ENCODE measurements at regions not wholly inside any gene's neighbourhood (a gene's known extent, or its start where the extent isn't known, plus 50 kb on each side); places are given as distances from the start of the nearest gene placed in this dataset.

DNA sequence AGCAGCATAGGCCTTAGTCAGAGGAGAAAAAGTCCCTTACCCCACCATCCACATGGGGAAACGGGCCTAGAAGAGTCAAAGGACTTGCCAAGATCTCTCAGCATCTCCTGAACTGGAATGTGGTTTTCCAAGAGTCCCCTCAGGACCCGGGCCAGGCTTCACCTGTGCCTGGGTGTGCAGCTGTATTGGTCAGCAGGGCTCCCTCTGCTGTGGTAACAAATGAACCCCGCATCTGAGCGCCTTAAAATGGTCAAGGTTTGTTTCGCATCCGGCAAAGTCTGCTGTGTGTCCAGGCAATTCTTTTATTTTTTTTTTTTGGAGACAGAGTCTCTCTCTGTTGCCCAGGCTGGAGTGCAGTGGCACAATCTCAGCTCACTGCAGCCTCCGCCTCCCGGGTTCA lies 168.0 kb upstream of the IER5L start:
- ChIA-PET POLR2A (interaction anchor here (0.7 kb wide), 1 partner anchor 235 kb away, joined by 3 read pairs; no protein-coding TSS in a partner anchor), CTCF (no interaction called here)

DNA sequence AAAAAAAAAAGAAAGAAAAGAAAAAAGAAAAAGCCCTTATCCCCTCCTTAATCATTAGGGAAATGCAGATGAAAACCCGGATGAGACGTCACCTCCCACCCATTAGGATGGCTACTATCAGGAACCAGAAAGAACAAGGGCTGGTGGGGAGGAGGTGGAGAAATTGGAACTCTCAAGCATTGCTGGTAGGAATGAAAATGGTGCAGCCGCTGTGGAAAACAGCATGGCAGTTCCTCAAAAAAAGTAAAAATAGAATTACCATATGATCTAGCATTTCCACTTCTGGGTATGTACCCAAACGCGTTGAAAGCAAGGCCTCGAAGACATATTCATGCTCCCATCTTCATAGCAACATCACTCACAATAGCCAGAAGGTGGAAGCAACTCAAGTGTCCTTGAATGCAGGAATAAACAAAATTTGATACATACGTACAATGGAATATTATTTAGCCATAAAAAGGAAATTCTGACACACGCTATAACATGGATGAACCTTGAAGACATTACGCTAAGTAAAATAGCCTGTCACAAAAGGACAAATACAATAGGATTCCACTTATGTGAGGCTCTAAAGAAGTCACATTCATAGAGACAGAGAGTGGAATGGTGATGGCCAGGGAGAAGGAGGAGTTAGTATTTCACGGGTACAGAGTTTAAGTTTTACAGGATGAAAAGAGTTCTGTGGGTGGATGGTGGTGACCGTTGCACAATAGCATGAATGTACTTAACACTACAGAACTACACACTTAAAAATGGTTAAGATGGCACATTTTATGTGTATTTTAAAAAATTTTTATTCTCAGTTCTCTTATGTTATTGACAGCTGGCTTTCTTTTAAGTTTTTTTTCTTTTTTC lies 166.8 kb upstream of the IER5L start:
- POLR2A ChIA-PET: no interaction called here

DNA sequence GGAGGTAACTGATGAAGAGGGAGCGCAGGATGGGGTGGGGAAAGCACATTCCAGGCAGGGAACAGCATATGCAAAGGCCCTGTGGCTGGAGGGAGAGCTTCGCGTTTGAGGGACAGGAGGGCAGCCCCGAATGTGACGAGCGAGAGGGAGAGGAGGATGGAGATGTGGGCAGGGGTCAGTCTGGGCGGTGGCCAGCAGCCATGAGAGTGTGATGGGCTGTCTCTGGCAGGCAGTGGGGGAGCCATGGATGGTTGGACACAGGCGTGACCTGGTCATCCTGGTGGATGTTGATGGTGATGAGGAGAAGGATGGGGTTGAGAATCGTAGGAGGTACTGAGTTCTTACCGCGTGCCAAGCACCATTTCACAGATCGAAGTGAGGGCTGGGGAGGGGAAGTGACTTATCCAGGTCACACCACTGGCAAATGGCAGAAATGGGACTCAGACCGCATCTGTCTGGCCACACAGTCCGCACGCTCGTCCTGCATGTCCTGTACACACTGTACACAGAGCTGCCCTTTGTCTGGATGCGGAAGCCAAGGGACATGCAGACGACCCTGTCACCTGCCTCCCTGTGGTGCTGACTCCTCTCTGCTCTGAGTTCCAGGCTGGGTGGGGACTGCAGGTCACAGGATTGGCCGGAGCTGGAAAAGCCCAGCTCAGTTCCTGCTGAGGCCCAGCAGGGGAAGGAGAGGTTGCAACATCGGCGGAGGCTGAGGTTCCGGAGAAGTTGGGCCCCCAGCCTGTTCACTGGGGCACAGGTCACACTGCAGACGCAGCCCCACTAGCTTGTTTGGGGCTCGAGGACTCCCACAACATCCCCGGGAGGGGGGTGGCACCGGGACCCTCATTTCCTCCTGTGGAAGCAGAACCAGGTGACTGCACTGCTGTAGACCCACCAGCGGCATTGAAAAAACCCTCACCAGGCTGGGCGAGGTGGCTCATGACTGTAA lies 165.6 kb upstream of the IER5L start:
- ChIA-PET CTCF (no interaction called here), POLR2A (no interaction called here)

More for the DNA sequence above, 166.8 kb upstream of the IER5L start:
- CTCF ChIA-PET: no interaction called here

DNA sequence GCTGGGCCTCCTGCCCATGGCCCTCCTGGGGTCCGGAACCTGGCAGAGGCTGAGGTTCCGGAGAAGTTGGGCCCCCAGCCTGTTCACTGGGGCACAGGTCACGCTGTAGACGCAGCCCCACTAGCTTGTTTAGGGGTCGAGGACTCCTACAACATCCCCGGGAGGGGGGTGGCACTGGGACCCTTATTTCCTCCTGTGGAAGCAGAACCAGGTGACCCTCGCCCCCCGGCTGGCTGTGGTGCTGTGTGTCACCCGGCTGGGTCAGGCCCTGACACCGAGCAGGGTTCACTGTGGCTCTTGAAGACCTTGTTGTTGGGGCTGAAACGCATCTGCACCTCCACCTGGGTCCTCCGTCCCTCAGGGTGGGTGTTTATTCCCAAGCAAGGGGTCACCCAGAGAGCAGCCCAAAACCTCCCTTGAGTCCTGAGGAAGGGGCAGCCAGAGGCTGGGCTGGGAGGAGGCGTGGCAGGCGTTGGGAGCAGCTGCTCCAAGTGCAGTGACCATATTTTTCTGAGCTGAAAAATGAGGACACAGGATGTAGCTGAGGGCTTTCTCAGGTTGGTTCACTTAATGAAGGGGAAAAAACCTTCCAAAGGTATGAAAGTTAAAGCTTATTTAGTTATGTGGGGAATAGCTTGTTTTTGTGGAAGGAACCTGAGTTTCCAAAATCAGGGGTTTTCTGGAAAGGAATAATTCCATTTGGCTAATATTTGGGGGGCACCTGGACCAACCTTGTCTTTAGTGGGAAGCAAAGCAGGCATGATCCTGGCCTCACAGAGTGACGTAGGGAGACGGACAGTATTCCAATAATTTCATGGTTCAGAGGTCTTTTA lies 164.7 kb upstream of the IER5L start:
- CTCF ChIA-PET: no interaction called here
- POLR2A ChIA-PET: no interaction called here

DNA sequence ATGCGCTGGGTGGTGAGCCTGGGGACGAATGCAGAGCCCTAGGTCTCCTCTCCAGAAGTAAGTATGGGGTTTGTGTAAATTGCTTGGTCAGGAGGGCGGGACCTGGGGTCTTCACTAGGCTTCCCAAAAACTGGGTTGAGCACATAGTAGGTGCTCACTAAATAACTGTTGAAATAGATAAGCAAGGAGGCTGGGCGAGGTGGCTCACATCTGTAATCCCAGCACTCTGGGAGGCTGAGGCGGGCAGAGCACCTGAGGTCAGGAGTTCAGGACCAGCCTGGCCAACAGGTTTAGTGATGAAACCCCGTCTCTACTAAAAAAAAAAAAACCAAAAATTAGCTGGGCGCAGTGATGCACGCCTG lies 163.9 kb upstream of the IER5L start:
- POLR2A ChIA-PET: no interaction called here
- CTCF ChIA-PET: no interaction called here

DNA sequence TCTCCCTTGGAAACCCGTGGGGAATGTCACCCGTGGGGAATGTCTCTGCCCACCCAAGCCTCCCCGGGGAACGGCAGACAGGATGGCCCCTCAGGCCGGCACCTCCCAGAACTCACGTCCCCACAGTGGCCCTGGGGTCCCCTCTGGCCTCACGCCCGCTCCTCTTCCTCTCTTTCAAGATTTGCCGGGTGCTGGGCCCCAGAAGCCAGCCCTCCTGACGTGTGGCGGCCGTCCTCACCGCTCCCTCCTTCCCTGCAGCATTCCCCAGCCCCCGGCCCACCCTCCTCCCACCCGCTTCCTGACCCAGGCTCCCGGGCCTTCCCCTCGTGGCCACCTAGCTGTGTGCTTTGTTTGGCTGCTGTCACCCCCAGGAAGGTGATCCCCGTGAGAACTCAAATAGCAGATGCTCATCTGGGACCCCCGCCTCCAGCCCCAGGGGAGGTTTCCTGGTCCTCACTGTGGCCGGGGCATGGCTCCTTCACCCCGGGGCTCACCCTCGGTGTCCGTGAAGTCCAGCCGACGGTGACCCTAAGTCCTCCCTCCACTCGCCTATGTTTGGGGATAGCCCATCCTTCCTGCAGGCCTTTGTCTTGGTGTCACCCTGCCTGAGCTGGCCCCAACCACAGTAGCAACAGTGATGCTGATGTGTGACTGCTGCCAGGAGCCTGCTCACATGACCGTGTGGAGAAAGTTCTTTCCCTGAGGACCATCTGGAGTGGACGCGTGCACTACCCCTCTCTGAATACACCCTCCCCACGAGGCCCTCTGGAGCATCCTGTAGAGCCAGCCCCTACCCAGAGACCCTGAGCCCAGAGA lies 163.3 kb upstream of the IER5L start:
- CTCF ChIA-PET: interaction anchor here (0.6 kb wide), 1 partner anchor 15 kb away, joined by 4 read pairs; no protein-coding TSS in a partner anchor
- POLR2A ChIA-PET: no interaction called here

DNA sequence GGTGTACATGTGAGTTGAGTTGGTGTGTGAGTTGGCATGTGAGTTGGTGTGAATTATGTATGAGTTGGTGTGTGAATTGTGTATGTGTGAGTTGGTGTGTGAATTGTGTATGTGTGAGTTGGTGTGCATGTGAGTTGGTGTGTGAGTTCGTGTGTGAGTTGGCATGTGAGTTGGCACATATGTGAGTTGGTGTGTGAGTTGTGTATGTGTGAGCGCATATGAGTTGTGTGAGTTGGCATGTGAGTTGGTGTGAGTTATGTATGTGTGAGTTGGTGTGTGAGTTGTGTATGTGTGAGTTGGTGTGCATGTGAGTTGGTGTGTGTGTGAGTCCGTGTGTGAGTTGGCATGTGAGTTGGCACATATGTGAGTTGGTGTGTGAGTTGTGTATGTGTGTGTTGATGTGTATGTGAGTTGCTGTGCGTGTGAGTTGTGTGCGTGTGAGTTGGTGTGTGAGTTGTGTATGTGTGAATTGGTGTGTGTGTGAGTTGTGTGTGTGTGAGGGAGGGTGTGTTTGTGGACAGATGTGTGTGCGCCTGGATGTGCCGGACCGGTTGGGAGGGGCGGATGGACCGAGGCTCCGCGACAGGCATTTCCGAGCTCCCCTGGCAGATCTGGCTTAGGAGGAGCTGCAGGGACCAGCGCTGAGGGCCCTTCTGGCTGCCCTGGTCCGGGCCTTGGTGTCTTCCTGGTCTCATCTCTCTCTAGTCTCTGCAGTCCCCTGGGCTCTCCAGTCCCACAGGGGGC lies 162.5 kb upstream of the IER5L start:
- ChIA-PET POLR2A (no interaction called here), CTCF (interaction anchor here (0.6 kb wide), 1 partner anchor 15 kb away, joined by 4 read pairs; no protein-coding TSS in a partner anchor)

DNA sequence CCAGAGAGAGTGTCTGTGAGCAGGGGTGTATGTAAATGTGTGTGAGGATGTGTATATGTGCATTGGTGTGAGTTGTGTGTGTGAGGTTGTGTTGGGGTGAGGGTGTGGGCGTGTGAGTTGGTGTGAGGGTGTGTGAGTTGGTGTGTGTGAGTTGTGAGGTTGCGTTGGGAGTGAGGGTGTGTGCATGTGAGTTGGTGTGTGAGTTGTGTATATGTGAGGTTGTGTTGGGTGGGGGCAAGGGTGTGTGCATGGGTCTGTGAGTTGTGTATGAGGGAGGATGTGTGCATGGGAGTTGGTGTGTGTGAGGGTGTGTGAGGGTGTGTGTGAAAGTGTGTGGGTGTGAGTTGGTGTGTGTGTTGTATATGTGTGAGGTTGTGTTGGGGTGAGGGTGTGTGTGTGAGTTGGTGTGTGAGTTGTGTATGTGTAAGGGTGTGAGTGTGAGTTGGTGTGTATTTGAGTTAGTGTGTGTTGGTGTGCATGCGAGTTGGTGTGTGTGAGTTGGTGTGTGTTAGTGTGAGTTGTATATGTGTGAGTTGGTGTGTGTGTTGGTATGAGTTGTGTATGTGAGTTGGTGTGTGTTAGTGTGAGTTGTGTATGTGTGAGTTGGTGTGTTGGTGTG lies 161.6 kb upstream of the IER5L start:
- CTCF ChIA-PET: no interaction called here
- POLR2A ChIA-PET: no interaction called here

DNA sequence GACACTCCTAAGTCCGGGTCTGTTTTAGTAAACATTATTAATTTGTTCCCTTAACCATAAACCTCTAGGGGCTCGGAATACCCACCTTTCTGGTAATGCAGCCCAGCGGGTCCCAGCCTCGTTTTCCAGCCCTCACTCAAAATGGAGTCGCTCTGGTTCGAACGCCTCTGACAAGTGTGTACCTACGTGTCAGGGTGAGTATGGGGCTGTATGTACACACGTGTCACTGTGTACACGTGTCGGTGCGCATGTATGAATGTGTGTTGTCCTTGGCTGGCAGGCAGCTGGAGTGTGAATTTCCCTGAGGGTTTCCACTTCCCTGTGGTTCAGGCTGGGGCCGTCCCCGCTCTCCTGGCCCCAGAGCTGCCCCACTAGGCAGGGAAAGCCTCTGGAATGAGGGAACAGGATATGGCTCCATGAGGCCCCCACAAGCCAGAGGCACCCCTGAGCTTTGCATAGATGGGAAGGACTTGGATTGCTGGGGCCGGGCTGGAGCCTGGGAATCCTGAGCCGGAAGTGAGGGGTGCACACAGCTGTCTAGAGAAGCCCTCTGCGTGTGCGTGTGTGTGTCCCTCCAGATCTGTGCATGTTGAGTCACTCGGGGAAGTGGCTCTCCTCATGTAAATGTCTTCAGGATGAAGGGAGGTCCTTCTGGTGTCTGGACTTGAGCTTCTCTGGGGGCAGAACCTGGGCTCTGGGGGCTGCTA lies 160.8 kb upstream of the IER5L start:
- POLR2A ChIA-PET: interaction anchor here (0.6 to 0.7 kb wide), 2 partner anchors 112 to 1403 kb away, joined by 4 to 6 read pairs; no protein-coding TSS in a partner anchor
- CTCF ChIA-PET: no interaction called here

DNA sequence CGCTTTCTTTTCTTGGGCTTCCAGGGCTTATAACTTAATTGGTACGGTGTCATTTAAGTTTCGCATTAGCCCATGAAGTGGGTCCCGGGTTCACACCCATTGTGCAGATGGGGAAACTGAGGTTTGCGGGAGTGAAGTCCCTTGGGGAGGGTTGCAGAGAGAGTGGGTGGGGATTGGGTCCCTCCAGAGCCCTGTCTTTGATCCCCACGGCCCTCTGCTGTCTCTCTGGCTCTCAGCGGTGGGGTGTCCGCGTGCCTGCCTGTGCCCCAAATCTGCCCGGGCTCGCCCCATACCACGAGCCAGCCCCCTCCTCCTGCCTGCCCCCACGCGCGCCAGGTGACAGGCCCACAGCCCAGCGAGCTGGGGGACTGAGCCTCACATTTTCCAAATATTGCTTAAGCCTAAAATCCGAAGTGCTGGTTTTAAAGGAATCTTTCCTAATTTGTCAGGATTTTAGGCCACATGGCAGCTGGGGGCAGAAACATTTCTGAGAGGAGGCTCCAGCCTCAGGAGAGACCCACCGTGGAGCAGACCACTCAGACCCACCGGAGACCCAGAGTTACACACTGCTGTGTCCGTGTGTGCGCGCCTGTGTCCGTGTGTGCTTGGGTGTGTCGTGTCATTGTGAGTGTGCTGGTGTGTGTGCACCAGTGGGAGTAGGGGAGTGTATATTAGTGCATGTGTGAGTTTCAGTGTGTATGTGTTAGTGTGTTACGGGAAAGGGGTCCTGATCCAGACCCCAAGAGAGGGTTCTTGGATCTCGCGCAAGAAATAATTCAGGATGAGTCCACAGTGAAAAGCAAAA lies 159.5 kb upstream of the IER5L start:
- POLR2A ChIA-PET: no interaction called here

DNA sequence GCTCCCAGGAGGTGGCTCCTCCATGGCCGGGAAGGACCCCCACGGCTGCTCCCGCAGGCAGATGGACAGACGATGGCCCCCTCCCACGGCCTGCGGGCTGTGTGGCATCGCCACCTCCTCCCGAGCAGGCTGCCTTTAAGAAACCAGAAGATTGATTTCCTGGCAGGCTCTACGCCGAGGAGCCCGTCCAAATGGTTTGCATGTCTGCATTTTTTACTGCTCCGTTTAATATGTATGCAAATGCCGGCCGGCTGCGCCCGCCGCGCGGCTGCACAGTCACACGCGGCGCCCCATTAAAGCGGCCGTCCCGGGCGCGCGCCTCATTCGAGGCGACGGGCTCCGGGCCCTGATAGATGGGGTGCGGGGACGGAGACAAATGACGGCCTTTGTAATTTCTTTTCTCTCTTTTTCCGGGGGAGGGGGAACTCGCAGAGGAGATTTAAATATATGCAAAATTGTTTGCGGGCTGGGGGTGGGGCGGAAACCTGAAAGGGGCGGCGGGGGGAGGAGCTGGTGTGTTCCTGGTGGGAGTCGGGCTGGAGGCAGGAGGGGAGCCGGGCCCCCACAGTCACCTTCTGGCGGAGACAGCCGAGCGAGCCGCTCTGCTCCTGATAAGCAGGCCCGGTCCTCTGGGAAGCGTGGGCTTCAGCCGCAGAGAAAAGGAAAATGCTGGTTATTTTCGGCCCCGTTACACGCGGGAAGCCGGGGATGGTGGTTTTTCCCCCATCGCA lies 158.7 kb upstream of the IER5L start:
- POLR2A ChIA-PET: no interaction called here
- CTCF ChIA-PET: no interaction called here

More for the DNA sequence above, 159.5 kb upstream of the IER5L start:
- CTCF ChIA-PET: no interaction called here

DNA sequence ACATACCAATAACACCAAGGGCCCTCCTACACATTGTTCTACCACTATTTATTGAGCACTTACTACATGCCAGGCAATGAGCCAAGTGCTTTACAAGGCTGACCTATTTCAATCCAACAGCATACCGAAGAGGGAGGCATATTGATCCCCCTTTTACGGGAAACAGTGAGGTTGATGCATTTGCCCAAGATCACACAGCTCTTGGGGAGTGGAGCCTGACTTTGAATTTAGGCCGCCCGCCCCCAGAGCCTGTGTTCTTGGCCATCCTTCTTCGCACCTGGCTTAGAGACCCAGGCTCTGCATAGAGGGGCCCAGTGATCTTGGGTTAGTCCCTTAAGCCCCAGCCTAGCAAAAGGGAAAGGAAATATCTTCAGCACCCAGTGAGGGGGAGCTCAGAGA lies 158.1 kb upstream of the IER5L start:
- POLR2A ChIA-PET: no interaction called here

DNA sequence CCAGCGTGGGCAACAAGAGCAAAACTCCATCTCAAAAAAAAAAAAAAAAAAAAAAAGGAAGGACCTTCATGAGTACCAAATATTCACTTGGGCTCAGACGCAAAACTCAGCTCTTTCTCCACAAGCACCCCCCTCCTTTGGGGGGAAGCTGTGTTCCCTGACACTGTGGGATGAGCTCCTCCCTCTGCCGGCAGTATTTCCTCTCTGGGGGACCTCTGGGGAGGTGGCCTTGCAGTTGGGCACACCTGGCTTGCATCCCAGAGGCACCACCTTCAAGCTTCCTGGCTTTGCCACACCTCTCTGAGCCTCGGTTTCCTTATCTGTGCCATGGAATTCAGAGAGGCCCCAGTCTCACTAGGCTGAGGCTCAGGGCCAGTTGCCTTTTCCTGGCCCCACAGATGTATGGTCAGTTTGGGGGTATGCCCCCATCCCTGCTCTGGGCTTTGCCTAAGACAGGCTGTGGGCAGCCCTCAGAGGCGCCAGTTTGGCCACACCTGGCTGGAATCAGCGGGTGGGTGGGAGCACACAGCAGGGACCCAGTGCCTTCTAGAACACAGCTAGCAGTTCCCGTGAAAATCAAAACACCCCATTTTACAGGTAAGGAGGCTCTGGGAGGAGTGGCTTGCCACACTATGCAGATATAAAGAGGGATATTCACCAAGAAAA lies 157.5 kb upstream of the IER5L start:
- ChIA-PET POLR2A (interaction anchor here (0.6 kb wide), 1 partner anchor 998 kb away, joined by 8 read pairs; no protein-coding TSS in a partner anchor), CTCF (interaction anchor here (1.1 to 1.4 kb wide), 2 partner anchors 50 to 162 kb away, joined by 3 to 4 read pairs; no protein-coding TSS in a partner anchor)

More for the DNA sequence above, 158.1 kb upstream of the IER5L start:
- CTCF ChIA-PET: no interaction called here

DNA sequence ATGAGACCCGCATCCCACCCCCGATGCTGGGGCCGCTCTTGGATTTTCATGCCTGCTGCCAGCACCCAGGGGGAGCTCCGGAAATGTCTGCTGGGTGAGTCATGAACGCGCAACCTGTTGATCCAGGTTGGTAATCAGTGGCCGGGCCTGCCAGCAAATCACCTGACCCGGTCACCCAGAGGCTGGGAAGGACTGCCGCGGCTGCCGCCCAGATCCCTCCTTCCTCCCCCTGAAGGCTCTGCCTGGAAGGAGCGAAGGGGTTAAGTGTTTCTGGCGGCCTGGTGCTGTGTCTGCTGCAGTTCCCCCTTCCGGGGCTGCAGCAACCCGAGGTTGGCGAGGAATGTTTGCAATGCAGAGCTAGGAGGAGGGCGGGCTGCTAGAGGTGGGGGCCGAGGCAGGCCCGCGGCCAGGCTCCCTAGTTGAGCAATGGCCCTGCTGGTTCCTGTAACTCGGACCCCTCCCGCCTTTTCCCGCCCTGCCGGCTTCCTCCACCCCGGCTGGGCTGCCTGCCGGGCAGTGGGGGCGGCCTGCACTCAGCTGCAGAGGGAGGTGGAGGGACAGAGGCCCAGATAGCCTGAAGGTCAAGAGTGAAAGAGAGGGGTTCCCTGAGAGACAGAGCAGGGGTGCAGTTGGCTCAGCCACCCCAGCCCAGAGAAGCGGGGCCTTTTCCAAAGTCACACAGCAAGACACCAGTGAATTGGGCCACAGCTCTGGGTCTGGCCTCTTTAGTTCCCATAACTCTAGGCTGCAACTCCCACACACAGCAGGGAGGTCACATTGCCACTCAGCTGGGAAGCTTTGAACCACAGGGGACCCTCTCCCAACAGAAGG lies 156.3 kb upstream of the IER5L start:
- POLR2A ChIA-PET: no interaction called here
- CTCF ChIA-PET: interaction anchor here (0.8 to 1.5 kb wide), 4 partner anchors 52 to 291 kb away, joined by 3 to 4 read pairs (median 3); no protein-coding TSS in a partner anchor

All from activated CD8-positive, alpha-beta memory T cell treated with anti-CD3 and anti-CD28 coated beads for 36 hours (primary cell).